CD14-positive monocyte (primary cell): ENCODE measurements at regions not wholly inside any gene's neighbourhood (a gene's known extent, or its start where the extent isn't known, plus 50 kb on each side); places are given as distances from the start of the nearest gene placed in this dataset.
A peak's percentile ranks its signal among the peaks of the same experiment; 100 is the strongest.

Source experiments
- DNase-seq, 3 donors: peaks; one replicate each; pipeline ENCODE4 v3.0.0-alpha.2; 2011 to 2022
- H2AFZ ChIP-seq: 2 replicates; pipeline ENCODE4 v1.6.0; 2012; ENCODE audit warnings: mild to moderate bottlenecking, low read depth, low read length, inconsistent platforms; ENCODE audit not compliant: insufficient read depth, poor library complexity, severe bottlenecking
- H3K27ac ChIP-seq, 2 donors: 1 replicate in 1 of 2; 2 replicates in 1 of 2; pipeline ENCODE4 v1.5.1; 2012 to 2013; ENCODE audit warnings: low read length in 2 of 2, control low read depth in 1 of 2, inconsistent platforms in 1 of 2, low read depth in 1 of 2, mild to moderate bottlenecking in 1 of 2
- H3K27me3 ChIP-seq, 2 donors: one replicate each; pipeline versions ENCODE4 v1.6.0 to v1.6.1; 2011 to 2013; ENCODE audit warnings: low read length in 2 of 2; ENCODE audit not compliant: control insufficient read depth in 2 of 2, insufficient read depth in 2 of 2
- H3K36me3 ChIP-seq, 2 donors: replicated peaks in 1 of 2; 1 replicate in 1 of 2; 2 replicates in 1 of 2; pipeline versions ENCODE4 v1.5.1 to v1.6.1; 2012 to 2013; ENCODE audit warnings: low read length in 2 of 2, control low read depth in 1 of 2, inconsistent platforms in 1 of 2, mild to moderate bottlenecking in 1 of 2; ENCODE audit not compliant: insufficient read depth in 2 of 2, control insufficient read depth in 1 of 2
- H3K4me1 ChIP-seq, 2 donors: 1 replicate in 1 of 2; 2 replicates in 1 of 2; pipeline versions ENCODE4 v1.5.1 to v1.6.1; 2012 to 2013; ENCODE audit warnings: low read length in 2 of 2, control low read depth in 1 of 2, inconsistent platforms in 1 of 2, mild to moderate bottlenecking in 1 of 2, moderate library complexity in 1 of 2; ENCODE audit not compliant: insufficient read depth in 2 of 2, control insufficient read depth in 1 of 2
- H3K4me2 ChIP-seq: replicated peaks from 2 replicates; pipeline ENCODE3; 2012; ENCODE audit warnings: low read length, moderate library complexity, mild to moderate bottlenecking; ENCODE audit not compliant: poor library complexity, severe bottlenecking; ENCODE audit errors: extremely low read depth
- H3K4me3 ChIP-seq, 3 experiments: fragments of 200-600 bp in 1 of 3; sonication (generic) in 1 of 3; replicated peaks in 1 of 3; 1 replicate in 2 of 3; 2 replicates in 1 of 3; pipeline ENCODE4 v1.5.1; 2011 to 2013; ENCODE audit warnings: low read length in 3 of 3, mild to moderate bottlenecking in 3 of 3, control low read depth in 2 of 3, low read depth in 2 of 3, inconsistent platforms in 1 of 3, moderate library complexity in 1 of 3
- H3K79me2 ChIP-seq: 2 replicates; pipeline ENCODE4 v1.6.0; 2012; ENCODE audit warnings: mild to moderate bottlenecking, control low read depth, inconsistent platforms, low read length, moderate library complexity; ENCODE audit not compliant: insufficient read depth
- H3K9ac ChIP-seq: 2 replicates; pipeline ENCODE4 v1.6.0; 2017; ENCODE audit warnings: low read length, mild to moderate bottlenecking; ENCODE audit not compliant: insufficient read depth, poor library complexity, severe bottlenecking
- H3K9me3 ChIP-seq, 2 donors: replicated peaks in 1 of 2; 1 replicate in 1 of 2; 2 replicates in 1 of 2; pipeline versions ENCODE4 v1.5.1 to v1.6.1; 2012 to 2013; ENCODE audit warnings: low read length in 2 of 2, control low read depth in 1 of 2; ENCODE audit not compliant: control insufficient read depth in 1 of 2, insufficient read depth in 1 of 2
- H4K20me1 ChIP-seq: 2 replicates; pipeline ENCODE4 v1.6.0; 2012; ENCODE audit warnings: mild to moderate bottlenecking, low read length, control low read depth, moderate library complexity; ENCODE audit not compliant: insufficient read depth
- H3K27ac Mint-ChIP-seq, 7 donors: one replicate each; pipeline ENCODE4 v1.8.0; 2020; ENCODE audit warnings: mild to moderate bottlenecking in 7 of 7, mixed read lengths in 7 of 7, moderate library complexity in 6 of 7, inconsistent platforms in 2 of 7
- H3K27me3 Mint-ChIP-seq, 3 donors: one replicate each; pipeline ENCODE4 v1.8.0; 2021 to 2022; ENCODE audit warnings: low read depth in 3 of 3, mild to moderate bottlenecking in 3 of 3, mixed read lengths in 3 of 3, moderate library complexity in 3 of 3, inconsistent platforms in 1 of 3
- H3K36me3 Mint-ChIP-seq, 2 donors: one replicate each; pipeline ENCODE4 v1.8.0; 2020; ENCODE audit warnings: mixed read lengths in 2 of 2, inconsistent platforms in 1 of 2, mild to moderate bottlenecking in 1 of 2
- H3K4me1 Mint-ChIP-seq: one replicate; pipeline ENCODE4 v1.8.0; 2020; ENCODE audit warnings: mild to moderate bottlenecking, mixed read lengths
- H3K4me3 Mint-ChIP-seq, 2 donors: one replicate each; pipeline ENCODE4 v1.8.0; 2020; ENCODE audit warnings: mild to moderate bottlenecking in 2 of 2, mixed read lengths in 2 of 2, moderate library complexity in 1 of 2
- H3K9me3 Mint-ChIP-seq, 7 donors: one replicate each; pipeline ENCODE4 v1.8.0; 2020 to 2022; ENCODE audit warnings: mixed read lengths in 7 of 7, mild to moderate bottlenecking in 6 of 7, moderate library complexity in 6 of 7, inconsistent platforms in 2 of 7
- WGBS: methylation state at CpG from one replicate; pipeline ENCODE4 v1.1.5; 2013; ENCODE audit warnings: missing lambda C conversion rate; ENCODE audit not compliant: insufficient coverage; 5-methylcytosine and 5-hydroxymethylcytosine counted together
- intact Hi-C, 2 donors: fragments of 100-400 bp; cut with micrococcal nuclease; formaldehyde crosslinking; loops; one replicate each; pipeline versions ENCODE4 v1.15.0 to v1.15.1; 2023
- TF ChIP-seq, protein P1 (sequence below): fragments of 200-600 bp; IDR thresholded peaks from one replicate; pipeline ENCODE4 v1.8.0; 2022; ENCODE audit warnings: antibody characterized with exemption, mild to moderate bottlenecking

DNA sequence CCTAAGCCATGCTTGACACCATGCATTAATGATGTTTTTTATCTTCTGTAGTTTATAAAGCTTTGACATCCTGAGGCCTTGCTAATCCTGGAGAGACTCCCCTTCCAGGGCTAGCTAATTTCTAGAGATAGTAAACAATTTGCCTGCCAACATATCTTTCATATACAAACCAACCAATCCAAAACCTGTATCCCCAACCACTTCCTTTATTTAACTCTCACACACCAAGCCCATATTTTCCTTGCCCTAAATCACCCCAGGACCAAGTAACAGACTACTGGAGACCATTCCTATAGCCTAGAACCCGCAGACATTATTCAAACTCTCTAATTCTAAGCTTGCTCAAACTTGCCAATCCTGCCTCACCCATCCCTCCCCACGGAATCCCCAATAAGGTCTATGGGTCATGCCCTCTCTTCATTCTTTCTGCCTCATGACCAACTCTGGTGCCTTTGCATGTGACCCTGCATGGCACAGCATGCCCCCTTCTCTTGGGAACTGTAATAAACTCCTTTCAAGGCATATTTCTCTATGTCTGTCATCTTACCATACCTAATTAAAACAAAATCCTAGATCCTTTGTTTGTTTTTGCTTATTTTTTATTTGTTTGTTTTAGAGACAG is 116.6 kb upstream of the CACUL1 start:
- WGBS: 97% methylated on average over 2 of the region's 2 CpGs

DNA sequence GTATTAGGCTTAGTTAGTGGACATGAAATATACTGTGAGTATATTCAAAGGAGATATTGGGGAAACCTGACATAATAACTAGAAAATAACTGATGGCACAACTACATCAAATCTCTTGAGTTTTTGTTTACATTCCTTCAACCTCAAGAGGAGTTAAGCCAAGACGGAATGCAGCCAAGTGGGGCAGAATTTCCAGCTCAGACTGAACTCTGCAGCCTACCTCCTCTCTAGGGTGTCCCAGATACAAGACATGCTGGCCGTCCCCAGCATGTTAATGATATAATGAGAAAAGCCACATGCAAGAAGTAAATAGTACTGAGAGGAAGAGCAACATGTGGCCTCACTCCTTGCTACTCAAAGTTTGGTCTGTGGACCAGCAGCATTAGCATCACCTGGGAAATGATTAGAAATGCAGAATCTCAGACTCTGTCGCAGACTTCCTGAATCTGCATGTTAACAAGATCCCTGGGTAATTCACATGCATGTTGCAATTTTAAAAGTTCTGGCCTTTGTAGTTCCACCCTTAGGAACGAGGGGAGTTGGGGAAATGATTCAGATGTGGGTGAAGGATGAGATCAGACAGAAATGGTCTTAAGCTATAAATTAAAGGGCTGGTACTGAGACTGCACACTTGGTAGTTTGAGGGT is 118.4 kb upstream of the CACUL1 start:
- Histone ChIP-seq H3K27ac (no peak overlapping the region), H4K20me1 (no peaks in the 10 kb centered on the region), H3K4me1 (peaks cover 21 to 22% of the 10 kb centered on the region in 2 donors), H3K36me3 (no peaks in the 10 kb centered on the region), H3K4me2 (no peak overlapping the region), H3K27me3 (no peaks in the 10 kb centered on the region), H3K9ac (no peak overlapping the region), H2AFZ (no peak overlapping the region), H3K4me3 (no peak overlapping the region), H3K79me2 (no peaks in the 10 kb centered on the region), H3K9me3 (no peaks in the 10 kb centered on the region)
- Mint-ChIP-seq H3K36me3 (no peaks in the 10 kb centered on the region), H3K4me3 (no peak overlapping the region), H3K4me1 (peaks cover 36% of the 10 kb centered on the region), H3K9me3 (peaks cover 2 to 8% (median 4%) of the 10 kb centered on the region in 7 donors), H3K27ac (peak overlapping the region in 1 of 7 donors; percentile 4), H3K27me3 (peaks cover 2 to 7% (median 3%) of the 10 kb centered on the region in 3 donors)
- TF ChIP-seq, protein P1, sequence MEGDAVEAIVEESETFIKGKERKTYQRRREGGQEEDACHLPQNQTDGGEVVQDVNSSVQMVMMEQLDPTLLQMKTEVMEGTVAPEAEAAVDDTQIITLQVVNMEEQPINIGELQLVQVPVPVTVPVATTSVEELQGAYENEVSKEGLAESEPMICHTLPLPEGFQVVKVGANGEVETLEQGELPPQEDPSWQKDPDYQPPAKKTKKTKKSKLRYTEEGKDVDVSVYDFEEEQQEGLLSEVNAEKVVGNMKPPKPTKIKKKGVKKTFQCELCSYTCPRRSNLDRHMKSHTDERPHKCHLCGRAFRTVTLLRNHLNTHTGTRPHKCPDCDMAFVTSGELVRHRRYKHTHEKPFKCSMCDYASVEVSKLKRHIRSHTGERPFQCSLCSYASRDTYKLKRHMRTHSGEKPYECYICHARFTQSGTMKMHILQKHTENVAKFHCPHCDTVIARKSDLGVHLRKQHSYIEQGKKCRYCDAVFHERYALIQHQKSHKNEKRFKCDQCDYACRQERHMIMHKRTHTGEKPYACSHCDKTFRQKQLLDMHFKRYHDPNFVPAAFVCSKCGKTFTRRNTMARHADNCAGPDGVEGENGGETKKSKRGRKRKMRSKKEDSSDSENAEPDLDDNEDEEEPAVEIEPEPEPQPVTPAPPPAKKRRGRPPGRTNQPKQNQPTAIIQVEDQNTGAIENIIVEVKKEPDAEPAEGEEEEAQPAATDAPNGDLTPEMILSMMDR: no peak
- DNase-seq: peak in 1 of 3 donors; percentile 52
- intact Hi-C loops: no loop called here
- 14% methylated on average over 2 of the region's 4 CpGs for whole genome bisulfite sequencing

More for the DNA sequence above, 116.6 kb upstream of the CACUL1 start:
- Histone ChIP-seq H3K4me1 (peaks cover 21 to 22% of the 10 kb centered on the region in 2 donors), H3K9ac (no peak overlapping the region), H3K4me2 (peak overlapping the region; percentile 59), H3K4me3 (peak overlapping the region in 1 of 3 experiments; percentile 42), H3K36me3 (no peaks in the 10 kb centered on the region), H3K9me3 (no peaks in the 10 kb centered on the region), H4K20me1 (no peaks in the 10 kb centered on the region), H2AFZ (no peak overlapping the region), H3K27me3 (no peaks in the 10 kb centered on the region), H3K79me2 (no peaks in the 10 kb centered on the region), H3K27ac (peak overlapping the region in 1 of 2 donors; percentile 63)
- H3K27me3 Mint-ChIP-seq: peaks cover 1 to 4% (median 4%) of the 10 kb centered on the region in 3 donors
- peak overlapping the region in 1 of 2 donors; percentile 76 for H3K4me3 Mint-ChIP-seq
- H3K36me3 Mint-ChIP-seq: no peaks in the 10 kb centered on the region
- H3K9me3 Mint-ChIP-seq: peaks cover 0 to 5% (median 0%) of the 10 kb centered on the region in 7 donors
- peaks cover 36% of the 10 kb centered on the region for H3K4me1 Mint-ChIP-seq
- TF ChIP-seq, protein P1: no peak
- intact Hi-C loops: no loop called here
- DNase-seq: peak in 1 of 3 donors; percentile 10
- H3K27ac Mint-ChIP-seq: peak overlapping the region; percentile 1 to 86 (median 73)
